ENCODE measurements at regions not wholly inside any gene's neighbourhood (a gene's known extent, or its start where the extent isn't known, plus 50 kb on each side); places are given as distances from the start of the nearest gene placed in this dataset.

- TF ChIP-seq EZH2 (IDR thresholded peaks at IDR 0.05; ENCODE audit: low read depth, unreplicated experiment), result no peak
- TF ChIP-seq ZNF114 (CRISPR knock-in tag; IDR thresholded peaks at IDR 0.05), result no peak
Measured at GRCh38 chr5:3954199-3954598, 358.6 kb downstream of the IRX1 start.

Data from GM23338 (cell line).